HEK293 (cell line): ENCODE measurements at regions not wholly inside any gene's neighbourhood (a gene's known extent, or its start where the extent isn't known, plus 50 kb on each side); places are given as distances from the start of the nearest gene placed in this dataset.

Source experiments
- CTCF ChIA-PET: fragments of 350-600 bp; formaldehyde crosslinking; extraction: SDS; loops from one replicate; lab custom pipeline; 2021; ENCODE audit warnings: antibody characterized with exemption; lab: Yijun Ruan, JAX
- POLR2A ChIA-PET: fragments of 300-600 bp; formaldehyde crosslinking; extraction: SDS; loops from one replicate; lab custom pipeline; 2020; ENCODE audit warnings: antibody characterized with exemption, inconsistent platforms; lab: Yijun Ruan, JAX
- H3K27ac ChIP-seq: fragments of 200-500 bp; sonication (Bioruptor generic); 2 replicates; pipeline ENCODE4 v1.5.1; 2014; ENCODE audit warnings: low read depth, low read length, control low read depth, inconsistent platforms; ENCODE audit errors: extremely low read depth
- H3K36me3 ChIP-seq, 2 experiments: fragments of 200-500 bp in 1 of 2; sonication (Bioruptor generic) in 1 of 2; 1 replicate in 1 of 2; 2 replicates in 1 of 2; pipeline ENCODE4 v1.5.1; 2014 to 2017; ENCODE audit warnings: inconsistent platforms in 2 of 2, low read length in 2 of 2; ENCODE audit not compliant: control insufficient read depth in 2 of 2, insufficient read depth in 1 of 2
- H3K4me1 ChIP-seq: fragments of 200-500 bp; sonication (Bioruptor generic); 2 replicates; pipeline ENCODE4 v1.5.1; 2014; ENCODE audit warnings: mild to moderate bottlenecking, low read length, inconsistent platforms; ENCODE audit not compliant: control insufficient read depth, insufficient read depth
- H3K4me3 ChIP-seq: 2 replicates; pipeline ENCODE4 v1.5.1; 2011; ENCODE audit warnings: low read depth, mild to moderate bottlenecking, control low read depth, low read length, moderate library complexity
- H3K9me3 ChIP-seq: fragments of 200-500 bp; sonication (Bioruptor generic); 2 replicates; pipeline ENCODE4 v1.5.1; 2014; ENCODE audit warnings: low read depth, low read length, inconsistent platforms; ENCODE audit not compliant: control insufficient read depth, insufficient read depth
- BCL11B ChIP-seq: fragments of 450-650 bp; formaldehyde crosslinking; IDR thresholded peaks from 2 replicates; pipeline ENCODE4 v1.5.1; 2016; ENCODE audit warnings: low read depth, missing biosample characterization, missing genetic modification characterization
- GFI1B ChIP-seq: fragments of 450-650 bp; formaldehyde crosslinking; IDR thresholded peaks from 2 replicates; pipeline ENCODE4 v1.5.1; 2016; ENCODE audit warnings: missing biosample characterization, missing genetic modification characterization
- GLIS1 ChIP-seq: fragments of 450-650 bp; formaldehyde crosslinking; IDR thresholded peaks from 2 replicates; pipeline ENCODE4 v1.5.1; 2016; ENCODE audit warnings: missing biosample characterization, missing genetic modification characterization
- MYNN ChIP-seq: fragments of 450-650 bp; formaldehyde crosslinking; IDR thresholded peaks from 2 replicates; pipeline ENCODE4 v1.5.1; 2016; ENCODE audit warnings: missing biosample characterization, missing genetic modification characterization, borderline replicate concordance
- PRDM2 ChIP-seq: fragments of 450-650 bp; formaldehyde crosslinking; IDR thresholded peaks from 2 replicates; pipeline ENCODE4 v1.5.1; 2016; ENCODE audit warnings: missing biosample characterization, missing genetic modification characterization, borderline replicate concordance
- SCRT1 ChIP-seq: fragments of 450-650 bp; formaldehyde crosslinking; IDR thresholded peaks from 2 replicates; pipeline ENCODE4 v1.5.1; 2016; ENCODE audit warnings: missing biosample characterization, missing genetic modification characterization, borderline replicate concordance
- SETDB1 ChIP-seq: IDR thresholded peaks from one replicate; pipeline ENCODE4 v1.6.1; 2017; ENCODE audit warnings: mild to moderate bottlenecking, low read length, moderate library complexity, mixed read lengths; ENCODE audit not compliant: insufficient read length
- YY1 ChIP-seq: fragments of 450-650 bp; formaldehyde crosslinking; IDR thresholded peaks from 2 replicates; pipeline ENCODE4 v1.5.1; 2018; ENCODE audit warnings: missing biosample characterization, missing genetic modification characterization
- ZFP69B ChIP-seq: fragments of 450-650 bp; formaldehyde crosslinking; IDR thresholded peaks from 2 replicates; pipeline ENCODE4 v1.5.1; 2016; ENCODE audit warnings: missing biosample characterization, missing genetic modification characterization
- ZNF155 ChIP-seq: fragments of 450-650 bp; formaldehyde crosslinking; IDR thresholded peaks from 2 replicates; pipeline ENCODE4 v1.5.1; 2016; ENCODE audit warnings: missing biosample characterization, missing genetic modification characterization
- ZNF223 ChIP-seq: fragments of 450-650 bp; formaldehyde crosslinking; IDR thresholded peaks from 2 replicates; pipeline ENCODE4 v1.5.1; 2016; ENCODE audit warnings: missing biosample characterization, missing genetic modification characterization
- ZNF239 ChIP-seq: fragments of 450-650 bp; formaldehyde crosslinking; IDR thresholded peaks from 2 replicates; pipeline ENCODE4 v1.5.1; 2016; ENCODE audit warnings: missing biosample characterization, missing genetic modification characterization
- ZNF324 ChIP-seq: fragments of 450-650 bp; formaldehyde crosslinking; IDR thresholded peaks from 2 replicates; pipeline ENCODE4 v1.5.1; 2016; ENCODE audit warnings: missing biosample characterization, missing genetic modification characterization
- ZNF530 ChIP-seq: fragments of 450-650 bp; formaldehyde crosslinking; IDR thresholded peaks from 2 replicates; pipeline ENCODE4 v1.5.1; 2016; ENCODE audit warnings: low read depth, missing biosample characterization, missing genetic modification characterization
- ZNF629 ChIP-seq: fragments of 450-650 bp; formaldehyde crosslinking; IDR thresholded peaks from 2 replicates; pipeline ENCODE4 v1.5.1; 2017; ENCODE audit warnings: missing biosample characterization, missing genetic modification characterization
- ZSCAN16 ChIP-seq: fragments of 450-650 bp; formaldehyde crosslinking; IDR thresholded peaks from 2 replicates; pipeline ENCODE4 v1.5.1; 2016; ENCODE audit warnings: missing biosample characterization, missing genetic modification characterization
- TF ChIP-seq, protein P1 (sequence below): fragments of 450-650 bp; IDR thresholded peaks from 2 replicates; pipeline ENCODE4 v1.5.1; 2018; ENCODE audit warnings: missing biosample characterization, mild to moderate bottlenecking, missing genetic modification characterization
- TF ChIP-seq, protein P2 (sequence below): fragments of 450-650 bp; formaldehyde crosslinking; IDR thresholded peaks from 2 replicates; pipeline ENCODE4 v1.5.0; 2017; ENCODE audit warnings: missing biosample characterization, missing genetic modification characterization, borderline replicate concordance
- TF ChIP-seq, protein P3 (sequence below): fragments of 450-650 bp; formaldehyde crosslinking; IDR thresholded peaks from 2 replicates; pipeline ENCODE4 v1.5.1; 2016; ENCODE audit warnings: missing biosample characterization, missing genetic modification characterization

DNA sequence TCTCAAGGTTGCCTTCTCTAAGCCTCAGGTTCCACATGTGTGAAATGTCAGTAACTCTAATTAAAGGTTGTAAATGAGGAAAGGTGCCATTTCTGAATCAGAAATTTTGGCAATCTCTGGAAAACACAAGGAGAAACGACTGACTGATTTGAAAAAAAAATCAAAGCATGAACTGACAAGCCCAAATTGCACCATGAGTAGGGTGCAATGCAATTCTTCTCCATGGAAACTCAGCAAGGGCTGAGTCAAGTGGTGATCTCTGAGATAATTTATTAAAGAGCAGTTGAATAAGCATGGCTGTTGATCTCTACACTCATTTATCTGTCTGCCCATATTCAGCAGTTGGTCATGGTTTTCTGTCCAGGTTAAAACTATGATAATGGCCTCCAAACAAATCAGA lies 201.6 kb upstream of the CMC1 start (continued):
- TF ChIP-seq, protein P1, sequence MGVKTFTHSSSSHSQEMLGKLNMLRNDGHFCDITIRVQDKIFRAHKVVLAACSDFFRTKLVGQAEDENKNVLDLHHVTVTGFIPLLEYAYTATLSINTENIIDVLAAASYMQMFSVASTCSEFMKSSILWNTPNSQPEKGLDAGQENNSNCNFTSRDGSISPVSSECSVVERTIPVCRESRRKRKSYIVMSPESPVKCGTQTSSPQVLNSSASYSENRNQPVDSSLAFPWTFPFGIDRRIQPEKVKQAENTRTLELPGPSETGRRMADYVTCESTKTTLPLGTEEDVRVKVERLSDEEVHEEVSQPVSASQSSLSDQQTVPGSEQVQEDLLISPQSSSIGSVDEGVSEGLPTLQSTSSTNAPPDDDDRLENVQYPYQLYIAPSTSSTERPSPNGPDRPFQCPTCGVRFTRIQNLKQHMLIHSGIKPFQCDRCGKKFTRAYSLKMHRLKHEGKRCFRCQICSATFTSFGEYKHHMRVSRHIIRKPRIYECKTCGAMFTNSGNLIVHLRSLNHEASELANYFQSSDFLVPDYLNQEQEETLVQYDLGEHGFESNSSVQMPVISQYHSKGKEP = no peak
- TF ChIP-seq ZNF155 = no peak
- no peak for TF ChIP-seq BCL11B (tag by site-specific recombination)
- no peak for TF ChIP-seq ZSCAN16 (tag by site-specific recombination)

DNA sequence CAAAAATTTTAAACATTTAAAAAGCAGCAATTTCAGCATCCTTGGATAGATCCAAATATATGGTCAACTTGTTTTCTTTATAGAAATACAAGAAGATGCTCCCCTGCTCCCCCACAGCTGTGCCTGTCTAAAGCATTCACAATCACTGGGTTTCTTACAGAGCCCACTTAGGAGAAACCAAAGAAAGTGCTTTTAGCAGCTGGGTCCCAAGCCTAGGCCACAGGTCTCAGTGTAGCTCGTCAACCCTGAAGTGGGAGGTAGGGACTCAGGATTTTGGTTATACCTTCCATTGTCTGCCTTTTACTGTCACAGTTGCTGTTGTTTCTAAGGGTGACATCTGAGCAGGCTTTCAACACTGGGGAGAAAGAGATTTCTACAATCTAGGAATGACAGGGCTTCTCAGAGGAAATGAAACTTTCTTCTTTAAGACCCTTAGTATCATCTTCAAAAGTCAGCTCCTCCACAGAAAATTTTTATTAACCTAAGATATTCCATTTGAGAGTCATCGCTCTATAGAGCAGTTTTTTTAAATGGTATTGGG lies 199.3 kb upstream of the CMC1 start:
- TF ChIP-seq SETDB1 (no peak), ZNF324 (no peak), YY1 (tag by site-specific recombination) (no peak)
- TF ChIP-seq, all 188 proteins: peak for 0
- POLR2A ChIA-PET = no interaction called here
- H3K4me1 ChIP-seq = no peaks in the 10 kb centered on the region

GRCh38 chr3:28042707-28043106 lies 198.7 kb upstream of the CMC1 start:
- H3K9me3 ChIP-seq = no peaks in the 10 kb centered on the region

More for the DNA sequence above, 199.3 kb upstream of the CMC1 start:
- Histone ChIP-seq H3K9me3 (no peaks in the 10 kb centered on the region), H3K4me3 (no peak overlapping the region), H3K27ac (no peak overlapping the region), H3K36me3 (no peaks in the 10 kb centered on the region)
- CTCF ChIA-PET = no interaction called here

More at GRCh38 chr3:28042707-28043106, 198.7 kb upstream of the CMC1 start:
- no peaks in the 10 kb centered on the region for H3K36me3 ChIP-seq
- H3K4me1 ChIP-seq = no peaks in the 10 kb centered on the region
- TF ChIP-seq ZNF239 (tag by site-specific recombination) (no peak), SCRT1 (tag by site-specific recombination) (no peak), GLIS1 (tag by site-specific recombination) (no peak), ZFP69B (tag by site-specific recombination) (no peak), GFI1B (tag by site-specific recombination) (no peak), MYNN (tag by site-specific recombination) (no peak), ZNF223 (tag by site-specific recombination) (no peak), ZNF629 (tag by site-specific recombination) (no peak), PRDM2 (no peak), ZNF530 (tag by site-specific recombination) (no peak)
- TF ChIP-seq, protein P2, sequence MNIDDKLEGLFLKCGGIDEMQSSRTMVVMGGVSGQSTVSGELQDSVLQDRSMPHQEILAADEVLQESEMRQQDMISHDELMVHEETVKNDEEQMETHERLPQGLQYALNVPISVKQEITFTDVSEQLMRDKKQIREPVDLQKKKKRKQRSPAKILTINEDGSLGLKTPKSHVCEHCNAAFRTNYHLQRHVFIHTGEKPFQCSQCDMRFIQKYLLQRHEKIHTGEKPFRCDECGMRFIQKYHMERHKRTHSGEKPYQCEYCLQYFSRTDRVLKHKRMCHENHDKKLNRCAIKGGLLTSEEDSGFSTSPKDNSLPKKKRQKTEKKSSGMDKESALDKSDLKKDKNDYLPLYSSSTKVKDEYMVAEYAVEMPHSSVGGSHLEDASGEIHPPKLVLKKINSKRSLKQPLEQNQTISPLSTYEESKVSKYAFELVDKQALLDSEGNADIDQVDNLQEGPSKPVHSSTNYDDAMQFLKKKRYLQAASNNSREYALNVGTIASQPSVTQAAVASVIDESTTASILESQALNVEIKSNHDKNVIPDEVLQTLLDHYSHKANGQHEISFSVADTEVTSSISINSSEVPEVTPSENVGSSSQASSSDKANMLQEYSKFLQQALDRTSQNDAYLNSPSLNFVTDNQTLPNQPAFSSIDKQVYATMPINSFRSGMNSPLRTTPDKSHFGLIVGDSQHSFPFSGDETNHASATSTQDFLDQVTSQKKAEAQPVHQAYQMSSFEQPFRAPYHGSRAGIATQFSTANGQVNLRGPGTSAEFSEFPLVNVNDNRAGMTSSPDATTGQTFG (tag by site-specific recombination) = no peak
- TF ChIP-seq, protein P3, sequence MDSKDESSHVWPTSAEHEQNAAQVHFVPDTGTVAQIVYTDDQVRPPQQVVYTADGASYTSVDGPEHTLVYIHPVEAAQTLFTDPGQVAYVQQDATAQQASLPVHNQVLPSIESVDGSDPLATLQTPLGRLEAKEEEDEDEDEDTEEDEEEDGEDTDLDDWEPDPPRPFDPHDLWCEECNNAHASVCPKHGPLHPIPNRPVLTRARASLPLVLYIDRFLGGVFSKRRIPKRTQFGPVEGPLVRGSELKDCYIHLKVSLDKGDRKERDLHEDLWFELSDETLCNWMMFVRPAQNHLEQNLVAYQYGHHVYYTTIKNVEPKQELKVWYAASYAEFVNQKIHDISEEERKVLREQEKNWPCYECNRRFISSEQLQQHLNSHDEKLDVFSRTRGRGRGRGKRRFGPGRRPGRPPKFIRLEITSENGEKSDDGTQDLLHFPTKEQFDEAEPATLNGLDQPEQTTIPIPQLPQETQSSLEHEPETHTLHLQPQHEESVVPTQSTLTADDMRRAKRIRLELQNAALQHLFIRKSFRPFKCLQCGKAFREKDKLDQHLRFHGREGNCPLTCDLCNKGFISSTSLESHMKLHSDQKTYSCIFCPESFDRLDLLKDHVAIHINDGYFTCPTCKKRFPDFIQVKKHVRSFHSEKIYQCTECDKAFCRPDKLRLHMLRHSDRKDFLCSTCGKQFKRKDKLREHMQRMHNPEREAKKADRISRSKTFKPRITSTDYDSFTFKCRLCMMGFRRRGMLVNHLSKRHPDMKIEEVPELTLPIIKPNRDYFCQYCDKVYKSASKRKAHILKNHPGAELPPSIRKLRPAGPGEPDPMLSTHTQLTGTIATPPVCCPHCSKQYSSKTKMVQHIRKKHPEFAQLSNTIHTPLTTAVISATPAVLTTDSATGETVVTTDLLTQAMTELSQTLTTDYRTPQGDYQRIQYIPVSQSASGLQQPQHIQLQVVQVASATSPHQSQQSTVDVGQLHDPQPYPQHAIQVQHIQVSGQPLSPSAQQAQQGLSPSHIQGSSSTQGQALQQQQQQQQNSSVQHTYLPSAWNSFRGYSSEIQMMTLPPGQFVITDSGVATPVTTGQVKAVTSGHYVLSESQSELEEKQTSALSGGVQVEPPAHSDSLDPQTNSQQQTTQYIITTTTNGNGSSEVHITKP (tag by site-specific recombination) = no peak
- H3K27ac ChIP-seq = no peak overlapping the region
- no peak overlapping the region for H3K4me3 ChIP-seq
- ChIA-PET POLR2A (no interaction called here), CTCF (no interaction called here)
